ENCODE measurements at regions not wholly inside any gene's neighbourhood (a gene's known extent, or its start where the extent isn't known, plus 50 kb on each side); places are given as distances from the start of the nearest gene placed in this dataset.
"Not testable (repeated sequence)": the region's sequence is repeated elsewhere in the genome, so short reads cannot be mapped to it uniquely, and the experiment has no call there.

DNA sequence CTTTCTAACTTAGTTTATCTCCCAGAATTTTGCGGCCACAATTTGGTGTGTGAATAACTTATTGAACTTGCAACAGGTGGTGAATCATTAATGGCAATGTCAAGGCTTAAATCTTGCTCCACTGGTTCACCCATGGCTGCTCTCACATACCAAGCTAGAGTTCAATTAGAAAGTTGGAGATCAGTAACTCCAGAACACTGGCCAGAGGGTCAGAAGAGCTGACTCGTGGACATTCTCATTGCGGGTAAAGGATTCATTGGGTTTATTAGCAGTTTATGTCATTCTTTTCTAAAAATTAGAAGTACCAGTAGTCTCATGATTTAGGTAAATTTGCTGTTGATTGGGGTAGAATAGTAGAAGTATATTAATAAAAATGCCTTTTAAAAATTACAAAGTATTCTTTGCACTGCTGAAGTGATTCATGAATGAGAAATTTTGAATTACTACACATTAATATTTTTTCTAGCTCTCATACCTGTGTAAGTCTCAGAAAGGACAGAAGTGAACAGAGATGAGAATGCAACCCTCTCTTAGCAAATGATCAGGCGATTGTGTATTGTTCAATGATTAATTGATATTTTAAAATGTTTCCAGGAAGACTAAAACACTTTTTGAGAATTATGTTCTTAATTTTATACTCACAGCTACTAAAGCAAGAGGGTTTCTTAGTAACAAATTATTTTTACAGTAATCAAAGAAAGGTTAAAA lies 142.0 kb downstream of the SYT15 start:
- TF ChIP-seq POLR2AphosphoS5, EP300, POLR2A (IDR thresholded peaks at IDR 0.05): not testable (repeated sequence)
- TF ChIP-seq, protein P1, sequence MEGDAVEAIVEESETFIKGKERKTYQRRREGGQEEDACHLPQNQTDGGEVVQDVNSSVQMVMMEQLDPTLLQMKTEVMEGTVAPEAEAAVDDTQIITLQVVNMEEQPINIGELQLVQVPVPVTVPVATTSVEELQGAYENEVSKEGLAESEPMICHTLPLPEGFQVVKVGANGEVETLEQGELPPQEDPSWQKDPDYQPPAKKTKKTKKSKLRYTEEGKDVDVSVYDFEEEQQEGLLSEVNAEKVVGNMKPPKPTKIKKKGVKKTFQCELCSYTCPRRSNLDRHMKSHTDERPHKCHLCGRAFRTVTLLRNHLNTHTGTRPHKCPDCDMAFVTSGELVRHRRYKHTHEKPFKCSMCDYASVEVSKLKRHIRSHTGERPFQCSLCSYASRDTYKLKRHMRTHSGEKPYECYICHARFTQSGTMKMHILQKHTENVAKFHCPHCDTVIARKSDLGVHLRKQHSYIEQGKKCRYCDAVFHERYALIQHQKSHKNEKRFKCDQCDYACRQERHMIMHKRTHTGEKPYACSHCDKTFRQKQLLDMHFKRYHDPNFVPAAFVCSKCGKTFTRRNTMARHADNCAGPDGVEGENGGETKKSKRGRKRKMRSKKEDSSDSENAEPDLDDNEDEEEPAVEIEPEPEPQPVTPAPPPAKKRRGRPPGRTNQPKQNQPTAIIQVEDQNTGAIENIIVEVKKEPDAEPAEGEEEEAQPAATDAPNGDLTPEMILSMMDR (IDR thresholded peaks at IDR 0.05) = not testable (repeated sequence)
